ENCODE measurements at regions not wholly inside any gene's neighbourhood (a gene's known extent, or its start where the extent isn't known, plus 50 kb on each side); places are given as distances from the start of the nearest gene placed in this dataset.
"Not testable (repeated sequence)": the region's sequence is repeated elsewhere in the genome, so short reads cannot be mapped to it uniquely, and the experiment has no call there.

GRCh38 chr12:27163894-27164293, 80.2 kb upstream of the STK38L start:
- ChIA-PET POLR2A (ENCODE audit: low non-redundant PET) (no interaction called here), CTCF (no interaction called here)
- TF ChIP-seq CTCF (conservative IDR thresholded peaks at IDR 0.05; ENCODE audit: low read depth, low read length) (no peak), EZH2 (IDR thresholded peaks at IDR 0.05; ENCODE audit: borderline replicate concordance, low read depth, low read length, poor library complexity, severe bottlenecking) (no peak)
- H3K27ac ChIP-seq (ENCODE audit: low read depth, low read length, poor library complexity, severe bottlenecking), result no peak overlapping the region
- intact Hi-C loops (cut with micrococcal nuclease; ENCODE audit: unreplicated experiment), result no loop called here
- no peak for DNase-seq (ENCODE audit: low spot score)
- H3K4me1 ChIP-seq (ENCODE audit: insufficient read depth, low read length, poor library complexity, severe bottlenecking), result no peaks in the 10 kb centered on the region
- no peaks in the 10 kb centered on the region for H3K9me3 ChIP-seq (ENCODE audit: low read depth, low read length, poor library complexity, severe bottlenecking)
- H3K4me3 ChIP-seq (ENCODE audit: low read depth, low read length, poor library complexity, severe bottlenecking), result no peak overlapping the region
- no peaks in the 10 kb centered on the region for H3K27me3 ChIP-seq (replicated peaks; ENCODE audit: insufficient read depth, low read depth, low read length, poor library complexity)
- H3K36me3 ChIP-seq (ENCODE audit: insufficient read depth, low read length, poor library complexity, severe bottlenecking), result no peaks in the 10 kb centered on the region
- no TSS peak for BruUV-seq (replicated peaks)

DNA sequence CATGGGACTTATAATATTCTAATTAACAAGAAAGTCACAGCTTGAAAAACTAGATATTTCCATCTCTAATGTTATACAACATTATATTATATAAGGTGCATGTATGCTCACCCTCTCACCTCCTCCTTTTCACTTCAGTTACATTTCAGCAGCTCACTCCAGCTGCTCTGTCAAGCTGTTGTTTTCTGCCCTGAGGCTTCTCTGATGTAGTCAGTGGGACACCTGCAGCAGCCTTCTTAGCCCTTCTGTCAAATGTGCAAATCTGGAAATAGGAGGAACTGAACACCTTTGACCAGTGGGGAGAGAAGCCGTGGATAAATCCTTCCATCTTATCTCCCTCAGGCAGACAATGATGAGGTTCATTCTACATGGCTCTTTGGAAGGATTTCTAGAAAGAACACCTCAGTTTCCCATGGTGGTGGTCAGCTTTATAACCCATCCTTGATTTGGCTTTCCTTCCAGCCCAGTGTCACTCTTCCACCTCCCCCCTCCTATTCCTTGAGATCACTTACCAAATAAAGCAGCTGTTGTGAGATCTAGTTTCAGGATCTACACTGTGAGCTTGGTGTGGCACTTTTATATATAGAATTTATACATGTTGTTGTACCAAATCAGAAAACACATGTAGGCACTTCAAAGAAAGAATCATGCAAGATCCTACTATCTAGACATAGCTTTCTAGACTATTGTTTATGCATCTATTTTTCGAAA, 79.6 kb upstream of the STK38L start:
- TF ChIP-seq CTCF (conservative IDR thresholded peaks at IDR 0.05; ENCODE audit: low read depth, low read length) (no peak), EZH2 (IDR thresholded peaks at IDR 0.05; ENCODE audit: borderline replicate concordance, low read depth, low read length, poor library complexity, severe bottlenecking) (no peak)
- no peaks in the 10 kb centered on the region for H3K27me3 ChIP-seq (replicated peaks; ENCODE audit: insufficient read depth, low read depth, low read length, poor library complexity)
- POLR2A ChIA-PET (ENCODE audit: low non-redundant PET), result no interaction called here
- H3K4me3 ChIP-seq (ENCODE audit: low read depth, low read length, poor library complexity, severe bottlenecking), result no peak overlapping the region
- BruUV-seq (replicated peaks), result no TSS peak
- no peaks in the 10 kb centered on the region for H3K9me3 ChIP-seq (ENCODE audit: low read depth, low read length, poor library complexity, severe bottlenecking)
- CTCF ChIA-PET, result no interaction called here
- intact Hi-C loops (cut with micrococcal nuclease; ENCODE audit: unreplicated experiment), result no loop called here
- H3K27ac ChIP-seq (ENCODE audit: low read depth, low read length, poor library complexity, severe bottlenecking), result no peak overlapping the region
- no peaks in the 10 kb centered on the region for H3K4me1 ChIP-seq (ENCODE audit: insufficient read depth, low read length, poor library complexity, severe bottlenecking)
- DNase-seq (ENCODE audit: low spot score), result no peak
- H3K36me3 ChIP-seq (ENCODE audit: insufficient read depth, low read length, poor library complexity, severe bottlenecking), result no peaks in the 10 kb centered on the region

- H3K4me1 ChIP-seq (ENCODE audit: insufficient read depth, low read length, poor library complexity, severe bottlenecking); CTCF ChIA-PET; intact Hi-C loops (cut with micrococcal nuclease; ENCODE audit: unreplicated experiment); BruUV-seq (replicated peaks); H3K27me3 ChIP-seq (replicated peaks; ENCODE audit: insufficient read depth, low read depth, low read length, poor library complexity); H3K27ac ChIP-seq (ENCODE audit: low read depth, low read length, poor library complexity, severe bottlenecking); H3K9me3 ChIP-seq (ENCODE audit: low read depth, low read length, poor library complexity, severe bottlenecking); H3K36me3 ChIP-seq (ENCODE audit: insufficient read depth, low read length, poor library complexity, severe bottlenecking); DNase-seq (ENCODE audit: low spot score); H3K4me3 ChIP-seq (ENCODE audit: low read depth, low read length, poor library complexity, severe bottlenecking): not testable (repeated sequence)
- POLR2A ChIA-PET (ENCODE audit: low non-redundant PET), result interaction anchor here (0.6 kb wide), 1 partner anchor 24 kb away, joined by 3 read pairs; no protein-coding TSS in a partner anchor
Observed at GRCh38 chr12:27165958-27166357, 78.1 kb upstream of the STK38L start.

GRCh38 chr12:27171494-27171893, 72.6 kb upstream of the STK38L start:
- DNase-seq (ENCODE audit: low spot score); POLR2A ChIA-PET (ENCODE audit: low non-redundant PET); intact Hi-C loops (cut with micrococcal nuclease; ENCODE audit: unreplicated experiment); H3K36me3 ChIP-seq (ENCODE audit: insufficient read depth, low read length, poor library complexity, severe bottlenecking); H3K27ac ChIP-seq (ENCODE audit: low read depth, low read length, poor library complexity, severe bottlenecking); H3K4me1 ChIP-seq (ENCODE audit: insufficient read depth, low read length, poor library complexity, severe bottlenecking); BruUV-seq (replicated peaks); CTCF ChIA-PET; H3K4me3 ChIP-seq (ENCODE audit: low read depth, low read length, poor library complexity, severe bottlenecking); H3K9me3 ChIP-seq (ENCODE audit: low read depth, low read length, poor library complexity, severe bottlenecking); H3K27me3 ChIP-seq (replicated peaks; ENCODE audit: insufficient read depth, low read depth, low read length, poor library complexity): not testable (repeated sequence)

Measured in A673 (cell line).